Esophagus (tissue), 2 donors: ENCODE measurements at regions not wholly inside any gene's neighbourhood (a gene's known extent, or its start where the extent isn't known, plus 50 kb on each side); places are given as distances from the start of the nearest gene placed in this dataset.

Experiments used
- H3K27ac ChIP-seq, 2 donors: one replicate each; pipeline ENCODE4 v1.5.1; 2013; ENCODE audit warnings: low read depth in 2 of 2, mild to moderate bottlenecking in 2 of 2, inconsistent platforms in 1 of 2, low read length in 1 of 2, moderate library complexity in 1 of 2
- H3K27me3 ChIP-seq, 2 donors: one replicate each; pipeline ENCODE4 v1.6.1; 2013; ENCODE audit warnings: low read length in 2 of 2, control low read depth in 1 of 2, mild to moderate bottlenecking in 1 of 2; ENCODE audit not compliant: insufficient read depth in 2 of 2, control insufficient read depth in 1 of 2
- H3K36me3 ChIP-seq, 2 donors: one replicate each; pipeline ENCODE4 v1.6.1; 2013; ENCODE audit warnings: low read length in 1 of 2; ENCODE audit not compliant: control insufficient read depth in 2 of 2, insufficient read depth in 2 of 2
- H3K4me1 ChIP-seq, 2 donors: one replicate each; pipeline ENCODE4 v1.6.1; 2013; ENCODE audit warnings: low read length in 1 of 2; ENCODE audit not compliant: control insufficient read depth in 2 of 2, insufficient read depth in 2 of 2
- H3K4me3 ChIP-seq, 2 donors: one replicate each; pipeline ENCODE4 v1.5.1; 2013; ENCODE audit warnings: low read length in 2 of 2, mild to moderate bottlenecking in 2 of 2, low read depth in 1 of 2, moderate library complexity in 1 of 2
- H3K9me3 ChIP-seq, 2 donors: one replicate each; pipeline ENCODE4 v1.6.1; 2013; ENCODE audit warnings: mild to moderate bottlenecking in 2 of 2, low read depth in 1 of 2, low read length in 1 of 2, moderate library complexity in 1 of 2; ENCODE audit not compliant: control insufficient read depth in 2 of 2, insufficient read depth in 1 of 2
- WGBS, 2 donors: extraction: QIAGEN DNeasy Blood & Tissue Kit; methylation state at CpG; one replicate each; pipeline ENCODE4 v1.1.7; 2013; 5-methylcytosine and 5-hydroxymethylcytosine counted together
- donor health status: healthy with polysubstance abuse.
- donor health status: Bipolar disorder and iron deficiency.

- WGBS, 2 donors, result 93 to 96% methylated on average over 2 of the region's 2 CpGs
- Histone ChIP-seq H3K36me3 (no peaks in the 10 kb centered on the region), H3K4me1 (no peaks in the 10 kb centered on the region), H3K9me3 (no peaks in the 10 kb centered on the region), H3K27me3 (no peaks in the 10 kb centered on the region), H3K27ac (no peak overlapping the region), H3K4me3 (no peak overlapping the region)
These were observed 465.9 kb downstream of the TXNL1 start for GRCh38 chr18:56172527-56172926.

DNA sequence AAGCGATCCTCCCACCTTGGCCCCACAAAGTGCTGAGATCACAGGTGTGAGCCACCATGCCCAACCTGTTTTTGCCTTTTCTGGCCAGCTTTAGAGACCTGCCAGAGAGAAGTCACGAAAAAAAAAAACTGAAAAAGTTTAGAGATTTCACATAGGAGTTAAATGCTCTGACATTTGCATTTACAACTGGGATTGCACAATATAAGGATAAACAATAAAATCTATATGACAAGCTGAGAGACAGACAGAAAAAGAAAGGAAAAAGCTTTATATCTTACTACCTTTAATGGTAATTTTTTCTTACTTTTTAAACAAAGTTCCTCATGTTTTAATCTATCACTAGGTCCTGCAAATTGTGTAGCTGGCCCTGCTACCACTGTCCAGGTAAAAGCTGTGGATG is 466.5 kb downstream of the TXNL1 start:
- no peak overlapping the region for H3K4me3 ChIP-seq
- no peaks in the 10 kb centered on the region for H3K9me3 ChIP-seq
- 79 to 80% methylated on average over 2 of the region's 2 CpGs for WGBS, 2 donors
- H3K27me3 ChIP-seq, result no peaks in the 10 kb centered on the region
- H3K27ac ChIP-seq, result no peak overlapping the region
- H3K36me3 ChIP-seq, result no peaks in the 10 kb centered on the region
- H3K4me1 ChIP-seq, result no peaks in the 10 kb centered on the region

DNA sequence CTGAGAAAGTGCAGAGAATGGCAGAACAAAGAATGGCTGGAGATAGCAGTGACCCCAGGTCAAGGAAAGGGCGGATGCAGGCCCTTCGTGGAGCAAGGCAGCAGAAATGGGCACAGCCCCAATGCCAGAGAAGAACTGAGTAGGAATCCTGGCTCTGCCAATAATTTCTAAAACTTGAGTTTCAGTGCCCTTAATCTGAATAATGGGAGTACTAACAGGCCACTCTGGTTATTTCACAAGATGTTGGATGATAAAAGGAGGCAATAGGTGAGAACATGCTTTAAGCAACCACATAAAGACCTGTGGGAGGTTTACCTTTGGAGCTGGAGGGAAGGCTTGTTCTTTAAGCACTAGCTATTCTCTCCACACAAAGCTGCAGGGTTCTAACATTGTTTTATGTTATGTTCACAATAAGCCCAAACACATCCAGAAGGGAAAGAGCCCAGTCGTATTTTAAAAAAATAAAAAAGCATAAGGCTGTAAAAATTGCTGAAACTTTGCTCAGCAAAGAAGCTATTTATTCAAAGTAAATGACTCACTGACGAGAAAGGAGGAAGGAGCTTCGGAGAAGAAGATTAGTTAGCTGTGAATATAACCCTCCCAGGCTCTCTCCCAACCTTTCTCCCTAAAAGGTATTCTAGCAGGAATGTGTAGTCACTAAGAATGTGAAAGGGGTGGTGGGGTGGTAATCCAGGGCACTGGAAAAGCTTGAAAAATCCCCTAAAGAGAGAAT is 470.2 kb downstream of the TXNL1 start:
- Histone ChIP-seq H3K27me3 (no peaks in the 10 kb centered on the region), H3K27ac (peak overlapping the region; percentile 89 to 93), H3K4me1 (no peaks in the 10 kb centered on the region), H3K4me3 (no peak overlapping the region), H3K36me3 (no peaks in the 10 kb centered on the region), H3K9me3 (no peaks in the 10 kb centered on the region)
- WGBS, 2 donors, result 14 to 27% methylated on average over 5 of the region's 5 CpGs

DNA sequence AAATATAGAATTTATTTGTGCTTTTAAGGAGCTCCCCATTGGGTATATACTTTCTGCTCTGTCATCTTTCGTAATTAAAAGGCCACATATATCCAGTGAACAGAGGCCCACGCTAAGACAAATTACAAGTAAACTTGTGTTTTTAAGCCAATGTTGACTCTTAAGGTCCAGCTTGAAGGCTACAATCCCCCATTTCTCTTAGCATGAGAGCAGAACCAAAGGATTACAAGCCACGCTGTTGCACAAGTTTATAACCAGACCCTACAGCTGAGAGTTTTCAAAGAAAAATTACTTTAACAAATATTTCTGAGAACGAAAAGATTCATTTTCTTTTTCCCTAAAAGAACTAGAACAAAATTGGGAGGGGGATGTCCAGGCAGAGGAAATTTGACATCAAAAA is 471.0 kb downstream of the TXNL1 start:
- Histone ChIP-seq H3K9me3 (no peaks in the 10 kb centered on the region), H3K27me3 (no peaks in the 10 kb centered on the region), H3K36me3 (no peaks in the 10 kb centered on the region), H3K4me1 (no peaks in the 10 kb centered on the region), H3K27ac (peak overlapping the region in 1 of 2 donors; percentile 68), H3K4me3 (no peak overlapping the region)
- WGBS, 2 donors, result 73 to 76% methylated on average over 4 of the region's 4 CpGs

- no peaks in the 10 kb centered on the region for H3K9me3 ChIP-seq
- H3K27ac ChIP-seq, result peak overlapping the region; percentile 51 to 65
- H3K4me1 ChIP-seq, result no peaks in the 10 kb centered on the region
- H3K4me3 ChIP-seq, result no peak overlapping the region
- H3K27me3 ChIP-seq, result no peaks in the 10 kb centered on the region
- no peaks in the 10 kb centered on the region for H3K36me3 ChIP-seq
These were observed 471.5 kb downstream of the TXNL1 start for GRCh38 chr18:56166914-56167313.

- no peaks in the 10 kb centered on the region for H3K9me3 ChIP-seq
- 74 to 85% methylated on average over 5 of the region's 5 CpGs for WGBS, 2 donors
- H3K36me3 ChIP-seq, result no peaks in the 10 kb centered on the region
- H3K27me3 ChIP-seq, result no peaks in the 10 kb centered on the region
- H3K27ac ChIP-seq, result no peak overlapping the region
- no peaks in the 10 kb centered on the region for H3K4me1 ChIP-seq
- no peak overlapping the region for H3K4me3 ChIP-seq
These were observed 472.6 kb downstream of the TXNL1 start for GRCh38 chr18:56165601-56166355.

DNA sequence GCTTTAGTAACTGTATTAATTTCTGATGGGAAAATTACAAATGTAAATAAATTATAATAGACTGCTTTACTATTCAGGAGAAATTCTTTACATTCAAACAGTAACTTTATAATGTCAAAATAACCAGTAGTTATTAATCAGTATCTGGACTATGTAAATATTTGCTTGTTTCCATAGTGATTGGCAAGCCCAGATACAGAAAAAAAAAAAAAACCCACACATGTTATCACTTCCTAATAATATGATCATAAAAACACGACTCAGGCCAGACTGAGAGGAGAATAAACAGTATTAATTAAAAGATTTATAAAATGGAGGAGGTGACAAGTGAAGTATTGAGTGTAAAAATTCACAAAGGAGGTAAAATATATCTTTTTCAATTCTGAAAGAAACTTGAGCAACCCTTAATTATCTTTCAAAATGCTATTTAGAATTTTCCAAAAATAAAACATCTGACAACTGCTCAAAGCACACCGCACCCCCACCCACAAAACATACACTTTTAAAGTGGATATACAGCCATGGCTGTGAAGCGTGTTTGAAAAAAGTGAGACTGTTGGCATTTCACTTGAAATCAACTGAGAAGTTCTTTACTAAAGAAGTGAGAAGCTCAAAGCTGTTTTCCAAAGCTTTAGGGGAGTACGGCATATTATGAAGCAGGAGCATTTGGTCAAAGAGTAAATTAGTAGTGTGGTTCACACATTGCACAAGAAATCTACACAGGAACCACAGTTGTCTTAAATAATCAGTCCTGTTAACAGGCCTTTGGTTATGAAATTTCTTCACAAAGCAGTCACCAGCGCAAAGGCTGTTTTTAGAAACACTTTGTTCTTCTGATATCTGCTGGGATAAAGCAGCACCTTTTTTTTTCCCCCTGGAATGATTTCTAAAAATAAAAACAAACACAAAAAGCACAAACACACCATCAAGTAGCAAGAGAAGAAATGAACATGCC is 475.8 kb downstream of the TXNL1 start:
- H3K4me3 ChIP-seq, result no peak overlapping the region
- WGBS, 2 donors, result 45 to 48% methylated on average over 5 of the region's 5 CpGs
- no peaks in the 10 kb centered on the region for H3K27me3 ChIP-seq
- no peaks in the 10 kb centered on the region for H3K36me3 ChIP-seq
- H3K27ac ChIP-seq, result no peak overlapping the region
- no peaks in the 10 kb centered on the region for H3K4me1 ChIP-seq
- H3K9me3 ChIP-seq, result no peaks in the 10 kb centered on the region

GRCh38 chr18:56161566-56162260 is 476.7 kb downstream of the TXNL1 start:
- no peak overlapping the region for H3K27ac ChIP-seq
- no peaks in the 10 kb centered on the region for H3K27me3 ChIP-seq
- H3K36me3 ChIP-seq, result no peaks in the 10 kb centered on the region
- no peaks in the 10 kb centered on the region for H3K9me3 ChIP-seq
- 55 to 57% methylated on average over 6 of the region's 6 CpGs for WGBS, 2 donors
- H3K4me1 ChIP-seq, result no peaks in the 10 kb centered on the region
- no peak overlapping the region for H3K4me3 ChIP-seq

DNA sequence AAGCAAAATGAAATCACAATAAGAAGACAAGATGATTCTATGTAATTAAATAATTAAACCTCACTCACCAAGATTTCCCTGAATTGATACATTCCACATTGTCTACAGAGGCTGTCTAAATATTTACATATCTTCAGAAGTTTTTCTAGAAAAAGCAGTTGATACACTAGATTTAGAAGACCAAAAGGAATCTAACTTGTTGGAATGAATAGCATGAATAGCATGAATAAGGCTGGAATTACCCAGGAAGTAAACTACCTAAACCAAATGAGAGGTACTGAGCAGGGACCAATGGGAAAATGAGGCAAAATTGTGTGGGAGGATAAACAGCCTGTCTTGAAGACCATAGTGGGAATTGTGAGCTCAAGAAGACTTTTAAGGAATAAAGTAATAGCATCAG is 479.7 kb downstream of the TXNL1 start:
- no peak overlapping the region for H3K4me3 ChIP-seq
- H3K36me3 ChIP-seq, result no peaks in the 10 kb centered on the region
- no peaks in the 10 kb centered on the region for H3K27me3 ChIP-seq
- no peaks in the 10 kb centered on the region for H3K9me3 ChIP-seq
- no peak overlapping the region for H3K27ac ChIP-seq
- H3K4me1 ChIP-seq, result no peaks in the 10 kb centered on the region
